ENCODE measurements at regions not wholly inside any gene's neighbourhood (a gene's known extent, or its start where the extent isn't known, plus 50 kb on each side); places are given as distances from the start of the nearest gene placed in this dataset.

DNA sequence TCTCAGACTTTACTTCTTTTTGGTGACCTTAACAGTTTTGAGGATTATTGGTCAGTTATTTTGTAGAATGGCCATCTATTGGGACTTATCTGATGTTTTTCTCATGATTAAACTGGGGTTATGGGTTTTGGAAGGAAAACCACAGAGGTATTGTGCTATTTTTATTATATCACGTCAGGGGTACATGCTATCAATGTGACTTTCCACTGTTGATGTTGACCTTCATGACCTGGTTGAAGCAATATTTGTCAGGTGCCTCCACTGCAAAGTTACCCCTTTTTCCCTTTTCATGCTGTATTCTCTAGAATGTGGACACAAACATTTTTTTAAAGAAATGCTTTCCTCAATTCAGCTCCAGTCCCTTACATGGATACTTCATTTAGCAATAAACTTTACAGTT, 152.8 kb upstream of the TSLP start:
- TF ChIP-seq, protein P1, sequence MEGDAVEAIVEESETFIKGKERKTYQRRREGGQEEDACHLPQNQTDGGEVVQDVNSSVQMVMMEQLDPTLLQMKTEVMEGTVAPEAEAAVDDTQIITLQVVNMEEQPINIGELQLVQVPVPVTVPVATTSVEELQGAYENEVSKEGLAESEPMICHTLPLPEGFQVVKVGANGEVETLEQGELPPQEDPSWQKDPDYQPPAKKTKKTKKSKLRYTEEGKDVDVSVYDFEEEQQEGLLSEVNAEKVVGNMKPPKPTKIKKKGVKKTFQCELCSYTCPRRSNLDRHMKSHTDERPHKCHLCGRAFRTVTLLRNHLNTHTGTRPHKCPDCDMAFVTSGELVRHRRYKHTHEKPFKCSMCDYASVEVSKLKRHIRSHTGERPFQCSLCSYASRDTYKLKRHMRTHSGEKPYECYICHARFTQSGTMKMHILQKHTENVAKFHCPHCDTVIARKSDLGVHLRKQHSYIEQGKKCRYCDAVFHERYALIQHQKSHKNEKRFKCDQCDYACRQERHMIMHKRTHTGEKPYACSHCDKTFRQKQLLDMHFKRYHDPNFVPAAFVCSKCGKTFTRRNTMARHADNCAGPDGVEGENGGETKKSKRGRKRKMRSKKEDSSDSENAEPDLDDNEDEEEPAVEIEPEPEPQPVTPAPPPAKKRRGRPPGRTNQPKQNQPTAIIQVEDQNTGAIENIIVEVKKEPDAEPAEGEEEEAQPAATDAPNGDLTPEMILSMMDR (conservative IDR thresholded peaks at IDR 0.05; ENCODE audit: low read depth, low read length): no peak
- TF ChIP-seq EZH2 (IDR thresholded peaks at IDR 0.05; ENCODE audit: low read length, unreplicated experiment): no peak
- no peak for TF ChIP-seq EZH2phosphoT487 (IDR thresholded peaks at IDR 0.05; ENCODE audit: borderline replicate concordance, low read length)
